ENCODE measurements at regions not wholly inside any gene's neighbourhood (a gene's known extent, or its start where the extent isn't known, plus 50 kb on each side); places are given as distances from the start of the nearest gene placed in this dataset.

GRCh38 chr12:31877884-31878283 lies 81.3 kb upstream of the RESF1 start:
- 90 to 96% methylated on average over 1 of the region's 1 CpG for WGBS, 2 donors

GRCh38 chr12:31876568-31877424 lies 82.4 kb upstream of the RESF1 start:
- H3K4me3 ChIP-seq: no peak overlapping the region
- no peaks in the 10 kb centered on the region for H3K36me3 ChIP-seq
- ATAC-seq (peak in 3 of 8 donors; percentile 43 to 70 (median 54)), DNase-seq (peak in 1 of 2 donors; percentile 28)
- H3K27ac ChIP-seq: peak overlapping the region in 5 of 10 donors; percentile 7 to 45 (median 32)
- intact Hi-C loops (cut with DNase I): loop anchor here in 2 of 10 donors (5.0 kb wide), 2 partner anchors 54 to 81 kb away; partner anchors contain the start of gene RESF1 (in 1 of the 2)
- 66 to 68% methylated on average over 10 to 12 of the region's 13 CpGs for WGBS, 2 donors
- H3K9me3 ChIP-seq: peaks cover 0 to 6% (median 0%) of the 10 kb centered on the region in 11 donors
- peaks cover 0 to 40% (median 17%) of the 10 kb centered on the region in 9 donors for H3K4me1 ChIP-seq
- H3K27me3 ChIP-seq: no peaks in the 10 kb centered on the region
- no peak for TF ChIP-seq CTCF (IDR thresholded peaks at IDR 0.05)

More at GRCh38 chr12:31877884-31878283, 81.3 kb upstream of the RESF1 start:
- DNase-seq (no peak), ATAC-seq (no peak)
- no peak overlapping the region for H3K4me3 ChIP-seq
- peak overlapping the region in 3 of 10 donors; percentile 10 to 22 (median 11) for H3K27ac ChIP-seq
- intact Hi-C loops (cut with DNase I): loop anchor here in 2 of 10 donors (5.0 kb wide), 2 partner anchors 56 to 79 kb away; partner anchors contain the start of gene RESF1 (in 1 of the 2)
- H3K36me3 ChIP-seq: no peaks in the 10 kb centered on the region
- TF ChIP-seq CTCF (IDR thresholded peaks at IDR 0.05): no peak
- peaks cover 0 to 13% (median 0%) of the 10 kb centered on the region in 11 donors for H3K9me3 ChIP-seq
- peaks cover 0 to 40% (median 17%) of the 10 kb centered on the region in 9 donors for H3K4me1 ChIP-seq
- no peaks in the 10 kb centered on the region for H3K27me3 ChIP-seq

- peaks cover 0 to 40% (median 17%) of the 10 kb centered on the region in 9 donors for H3K4me1 ChIP-seq
- no peak for TF ChIP-seq CTCF (IDR thresholded peaks at IDR 0.05)
- peaks cover 0 to 6% (median 0%) of the 10 kb centered on the region in 11 donors for H3K9me3 ChIP-seq
- peak overlapping the region in 9 of 10 donors; percentile 9 to 88 (median 71) for H3K27ac ChIP-seq
- DNase-seq (no peak), ATAC-seq (no peak)
- H3K4me3 ChIP-seq: no peak overlapping the region
- intact Hi-C loops (cut with DNase I): loop anchor here in 2 of 10 donors (2.0 to 5.0 kb wide), 3 partner anchors 53 to 147 kb away; partner anchors contain the start of genes AMN1 (in 1 of the 2) and RESF1 (in 1 of the 2)
- no peaks in the 10 kb centered on the region for H3K36me3 ChIP-seq
- WGBS, 2 donors: 85 to 91% methylated on average over 8 of the region's 8 CpGs
- H3K27me3 ChIP-seq: no peaks in the 10 kb centered on the region
Observed at GRCh38 chr12:31875609-31875964, 83.6 kb upstream of the RESF1 start.

GRCh38 chr12:31874961-31875608 lies 84.1 kb upstream of the RESF1 start:
- no peak for TF ChIP-seq CTCF (IDR thresholded peaks at IDR 0.05)
- Histone ChIP-seq H3K4me3 (no peak overlapping the region), H3K4me1 (peaks cover 0 to 36% (median 17%) of the 10 kb centered on the region in 9 donors), H3K36me3 (no peaks in the 10 kb centered on the region), H3K27me3 (no peaks in the 10 kb centered on the region), H3K9me3 (peaks cover 0 to 6% (median 0%) of the 10 kb centered on the region in 11 donors), H3K27ac (peak overlapping the region; percentile 32 to 88 (median 74))
- peak; percentile 41 to 69 for DNase-seq
- WGBS, 2 donors: 36 to 57% methylated on average over 6 of the region's 6 CpGs
- intact Hi-C loops (cut with DNase I): loop anchor here in 2 of 10 donors (2.0 to 5.0 kb wide), 3 partner anchors 53 to 146 kb away; partner anchors contain the start of genes AMN1 (in 1 of the 2) and RESF1 (in 1 of the 2)
- ATAC-seq: peak; percentile 84 to 96 (median 92)

All from heart right ventricle (tissue), 16 donors.